ENCODE measurements at regions not wholly inside any gene's neighbourhood (a gene's known extent, or its start where the extent isn't known, plus 50 kb on each side); places are given as distances from the start of the nearest gene placed in this dataset.

DNA sequence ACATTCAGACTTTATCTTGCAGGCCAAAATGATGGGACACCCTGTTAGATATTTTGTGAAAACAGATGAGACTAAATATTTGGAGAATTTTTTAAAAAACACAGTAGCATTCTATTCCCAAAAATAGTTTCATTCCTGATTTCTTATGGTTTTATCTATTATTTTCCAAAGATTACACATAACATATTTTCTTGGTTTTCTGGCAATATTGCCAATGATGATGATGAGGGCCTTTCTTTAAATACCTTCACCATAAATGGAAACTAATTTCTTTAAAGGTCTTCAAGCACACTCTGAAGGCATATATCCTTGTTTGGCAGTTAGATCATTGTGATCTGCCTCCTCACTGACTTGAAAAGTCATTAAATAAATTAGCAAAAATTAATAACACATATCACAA, 522.3 kb upstream of the LUZP2 start:
- DNase-seq, result no peak

DNA sequence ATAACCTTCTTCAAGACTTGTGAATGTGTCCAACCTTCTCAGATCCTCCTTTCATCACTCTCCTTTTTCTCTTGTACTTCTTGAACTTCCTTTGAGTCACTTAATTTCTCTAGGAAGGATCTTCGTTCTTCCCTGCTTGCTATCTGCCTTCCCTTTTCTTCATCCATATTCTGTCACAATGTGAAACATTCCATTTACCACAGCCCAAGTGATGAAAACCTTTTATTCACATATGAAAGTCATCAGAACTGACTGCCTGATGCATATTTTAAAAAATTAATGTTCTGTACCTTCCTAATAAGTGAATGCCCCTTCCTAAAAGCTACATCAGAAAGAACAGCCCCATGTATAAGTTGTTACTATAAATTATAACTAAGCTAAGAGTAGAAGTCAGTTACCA, 520.4 kb upstream of the LUZP2 start:
- no peak for DNase-seq

DNA sequence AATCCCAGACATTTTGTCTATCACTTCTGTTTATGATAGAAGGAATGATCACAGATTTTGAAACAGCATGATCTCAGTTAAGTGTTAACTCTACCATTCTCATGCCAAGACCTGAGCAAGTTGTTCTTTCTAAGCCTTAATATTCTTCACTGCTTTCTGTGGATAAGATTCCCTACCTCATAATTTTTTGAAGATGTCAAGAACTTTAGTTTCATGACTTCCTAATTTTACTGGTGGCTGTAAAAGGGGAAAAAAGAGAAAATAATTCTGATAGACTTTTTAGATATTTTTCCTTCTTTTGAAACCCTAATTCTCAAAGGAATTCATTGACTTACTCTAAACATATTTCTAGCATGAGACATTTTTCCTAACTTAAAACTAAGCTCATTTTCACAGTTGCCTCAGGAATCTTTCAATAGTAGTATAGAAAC, 520.0 kb upstream of the LUZP2 start:
- DNase-seq, result no peak

DNA sequence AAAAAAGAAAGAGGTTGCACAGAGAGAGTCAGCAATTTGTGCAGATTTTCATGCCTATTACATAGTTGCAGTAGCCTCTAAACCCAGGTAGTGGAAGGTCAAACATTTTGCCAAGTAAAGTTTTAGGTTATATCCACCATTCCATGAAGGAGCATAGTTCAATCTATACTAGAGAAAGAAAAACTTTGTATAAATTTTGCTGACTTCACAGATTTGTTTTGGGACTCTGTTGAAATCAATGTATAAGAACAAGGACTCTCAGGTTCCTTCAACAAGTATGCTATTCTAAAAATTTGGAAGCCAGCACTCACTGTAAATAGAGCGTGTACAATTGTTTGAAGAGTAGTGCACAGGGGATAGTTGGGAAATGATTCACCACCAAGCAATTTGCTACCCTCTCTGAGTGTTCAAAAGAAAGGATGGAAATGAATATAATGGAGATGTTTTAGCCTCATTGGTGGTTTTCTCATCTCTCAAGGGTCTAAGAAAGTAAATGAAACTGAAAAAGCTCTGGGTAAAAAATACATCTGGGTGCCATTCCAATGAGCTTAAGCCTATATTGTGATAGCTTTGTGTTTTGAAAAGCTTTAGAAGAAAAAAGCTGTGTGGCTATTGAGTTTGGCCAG, 508.4 kb upstream of the LUZP2 start:
- no peak for DNase-seq

DNA sequence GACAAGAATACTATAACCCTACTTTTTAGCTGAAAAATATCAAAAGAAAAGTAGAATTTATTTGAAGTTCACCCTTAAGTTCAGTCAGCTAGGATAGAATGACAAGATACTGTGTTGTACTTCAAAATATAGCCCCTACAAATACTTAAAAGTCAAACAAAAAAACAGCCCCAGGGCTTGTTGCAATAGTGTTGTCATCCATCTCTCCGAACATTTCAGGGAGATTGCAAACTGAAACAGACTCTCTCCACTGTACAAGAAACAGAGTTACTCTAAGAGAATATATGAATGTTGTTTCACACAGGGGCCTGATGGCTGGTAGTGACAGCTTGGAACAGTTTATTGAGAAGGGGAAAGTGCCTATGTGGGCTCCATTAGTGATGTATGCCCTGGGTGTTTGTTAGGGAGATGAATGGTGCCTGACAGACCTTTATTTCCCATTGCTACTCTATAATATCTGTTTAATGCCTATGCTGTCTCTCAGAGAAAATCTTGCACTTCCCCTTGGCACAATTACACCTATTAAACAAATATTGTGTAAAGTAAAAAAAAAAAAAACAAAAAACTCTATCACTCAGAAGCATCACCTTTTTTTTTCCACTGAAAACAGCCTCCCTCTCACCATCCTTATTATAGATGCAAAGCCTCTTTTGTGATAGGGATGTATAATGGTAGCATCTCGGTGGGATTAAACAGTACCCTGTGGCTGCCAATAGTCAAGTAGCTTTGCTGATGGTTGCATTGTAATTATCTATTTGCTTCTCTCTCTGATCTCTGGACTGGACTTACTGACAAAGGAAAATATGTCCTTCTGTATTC, 506.3 kb upstream of the LUZP2 start:
- no peak for DNase-seq

DNA sequence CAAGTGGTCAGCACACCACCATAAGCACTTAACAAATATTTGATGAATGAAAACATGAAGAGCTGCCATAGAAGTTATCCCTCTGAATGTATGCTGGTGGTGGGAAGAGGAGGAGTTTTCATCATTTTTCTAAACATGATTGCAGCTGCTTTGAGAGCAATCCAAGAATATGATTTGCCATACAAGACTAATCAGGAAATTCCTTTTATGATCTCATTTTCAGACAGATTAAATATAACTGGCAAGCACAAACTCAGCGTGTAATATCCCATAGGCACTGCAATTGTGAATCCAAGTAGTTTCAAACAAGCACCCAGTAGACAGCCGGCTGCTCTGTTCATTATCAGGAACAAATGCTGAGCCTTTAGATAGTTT, 505.7 kb upstream of the LUZP2 start:
- DNase-seq, result no peak

DNA sequence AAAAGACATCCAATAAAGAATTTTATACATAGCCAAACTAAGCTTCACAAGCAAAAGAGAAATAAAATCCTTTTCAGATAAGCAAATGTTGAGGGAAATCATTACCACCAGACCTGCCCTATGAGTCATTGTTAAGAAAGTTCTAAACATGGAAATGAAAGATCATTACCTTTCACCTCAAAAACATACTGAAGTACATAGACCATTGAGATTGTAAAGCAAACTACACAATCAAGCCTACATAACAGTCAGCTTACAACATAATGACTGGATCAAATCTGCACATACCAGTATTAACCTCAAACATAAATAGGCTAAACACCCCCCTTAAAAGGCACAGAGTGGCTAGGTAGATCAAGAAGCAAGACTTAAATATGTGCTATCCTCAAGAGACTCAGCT, 501.0 kb upstream of the LUZP2 start:
- no peak for DNase-seq

DNA sequence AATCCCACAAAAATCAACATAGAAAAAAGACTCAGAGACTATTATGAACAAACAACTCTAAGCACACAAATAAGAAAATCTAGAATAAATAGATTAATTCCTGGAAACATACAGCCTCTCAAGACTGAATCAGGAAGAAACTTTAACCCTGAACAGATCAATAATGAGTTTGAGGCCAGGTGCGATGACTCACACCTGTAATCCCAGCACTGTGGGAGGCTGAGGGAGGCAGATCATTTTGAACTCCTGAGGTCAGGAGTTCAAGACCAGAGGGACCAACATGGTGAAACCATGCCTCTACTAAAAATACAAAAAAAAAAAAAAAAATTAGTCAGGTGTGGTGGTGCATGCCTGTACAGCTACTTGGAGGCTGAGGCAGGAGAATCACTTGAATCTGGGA, 499.5 kb upstream of the LUZP2 start:
- no peak for DNase-seq

DNA sequence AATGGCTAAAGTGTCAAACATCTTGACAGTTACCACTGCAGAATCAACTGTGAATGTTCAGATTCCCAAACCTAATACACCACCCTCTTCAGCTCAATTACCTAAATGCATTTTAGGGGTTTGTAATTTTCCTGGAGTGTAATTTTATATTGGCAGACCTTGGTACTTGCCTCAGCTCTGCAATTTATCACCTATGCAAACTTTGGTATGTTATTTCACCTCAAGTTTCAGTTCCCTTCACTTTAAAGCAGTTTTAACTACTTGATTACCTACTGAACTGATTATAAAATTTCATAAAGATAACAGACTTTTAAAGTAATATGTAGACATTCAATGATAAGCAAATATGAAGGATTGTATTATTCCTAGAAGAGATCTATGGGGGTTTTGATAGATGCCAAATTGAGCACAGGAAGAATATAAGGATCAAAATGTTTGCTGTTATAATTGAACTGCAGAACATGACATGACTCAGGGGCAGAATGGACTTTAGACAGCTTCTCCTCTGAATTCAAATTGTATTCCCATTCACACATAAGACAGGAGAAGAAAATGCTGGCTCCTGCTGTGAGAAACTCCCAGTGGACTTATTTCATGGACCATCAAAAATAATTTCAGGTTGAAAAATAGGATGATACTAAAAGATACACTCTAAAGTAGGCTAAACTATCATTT, 491.5 kb upstream of the LUZP2 start:
- no peak for DNase-seq

DNA sequence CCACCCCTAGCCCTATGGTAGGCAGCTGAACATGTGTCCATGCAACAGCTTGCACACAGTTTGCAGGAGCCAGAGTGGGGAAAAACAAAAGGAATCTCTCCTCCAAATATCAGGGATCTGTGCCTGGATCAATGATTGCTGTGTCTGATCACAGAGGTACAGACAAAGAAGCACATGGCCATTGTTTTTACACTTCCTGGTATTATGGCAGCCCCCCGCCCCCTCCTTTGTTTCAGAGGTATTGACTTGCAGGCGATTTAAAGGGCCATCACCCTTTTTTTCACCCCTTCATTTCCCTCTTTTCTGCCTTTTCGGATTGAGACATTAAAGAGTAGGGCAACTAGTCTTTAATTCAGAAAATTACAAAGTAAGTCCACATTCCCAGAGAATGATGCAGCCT, 453.0 kb upstream of the LUZP2 start:
- DNase-seq, result no peak

DNA sequence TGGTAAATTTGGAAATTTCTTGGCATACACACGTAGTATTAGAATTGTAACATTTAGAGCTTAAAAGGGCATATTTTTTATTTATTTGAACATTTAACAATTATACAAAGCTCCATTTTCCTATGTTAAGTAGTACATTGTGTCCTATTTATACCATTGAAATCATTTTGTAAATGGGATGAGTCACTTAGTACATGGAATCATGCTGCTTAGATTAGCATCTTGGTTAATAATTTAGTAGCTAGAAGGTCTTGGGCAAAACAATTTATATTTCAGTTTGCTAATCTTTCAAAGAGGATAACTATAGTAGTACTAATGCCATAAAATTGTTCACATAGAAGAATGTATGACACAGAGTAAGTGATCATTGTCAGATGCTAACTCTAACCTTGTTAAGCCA, 450.1 kb upstream of the LUZP2 start:
- DNase-seq, result no peak

DNA sequence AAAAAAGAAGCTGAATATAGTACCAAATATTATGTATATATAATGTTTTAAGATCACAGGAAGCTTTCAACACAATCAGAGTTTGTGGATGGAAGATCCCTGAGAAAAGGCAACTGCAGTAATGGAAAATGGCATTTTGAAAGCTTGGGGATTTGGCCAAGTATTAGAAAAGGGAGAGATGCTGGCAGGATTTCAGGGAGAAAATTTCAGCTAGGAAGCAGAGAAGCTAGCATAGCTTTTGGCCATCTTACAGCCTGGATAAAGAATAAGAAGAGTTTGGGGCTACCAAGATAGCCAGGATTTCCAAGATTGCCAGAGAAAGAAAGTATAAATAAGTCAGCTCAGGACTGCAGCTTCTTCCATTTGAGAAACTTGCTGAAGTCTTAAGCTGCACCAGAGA, 440.8 kb upstream of the LUZP2 start:
- no peak for DNase-seq

DNA sequence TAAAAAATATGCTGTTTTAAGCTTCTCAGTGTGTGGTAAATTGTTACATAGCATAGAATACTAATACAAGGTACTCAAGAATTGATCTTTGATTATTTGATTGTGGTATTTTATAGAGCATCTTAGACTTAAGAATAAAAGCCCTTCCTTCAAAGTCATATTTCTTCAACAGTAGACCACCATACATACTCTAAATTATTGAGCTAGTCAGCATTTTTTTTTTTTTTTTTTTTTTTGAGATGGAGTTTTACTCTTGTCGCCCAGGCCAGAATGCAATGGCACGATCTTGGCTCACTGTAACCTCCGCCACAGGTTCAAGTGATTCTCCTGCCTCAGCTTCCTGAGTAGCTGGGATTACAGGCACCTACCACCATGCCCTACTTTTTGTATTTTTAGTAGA, 436.7 kb upstream of the LUZP2 start:
- DNase-seq, result no peak

DNA sequence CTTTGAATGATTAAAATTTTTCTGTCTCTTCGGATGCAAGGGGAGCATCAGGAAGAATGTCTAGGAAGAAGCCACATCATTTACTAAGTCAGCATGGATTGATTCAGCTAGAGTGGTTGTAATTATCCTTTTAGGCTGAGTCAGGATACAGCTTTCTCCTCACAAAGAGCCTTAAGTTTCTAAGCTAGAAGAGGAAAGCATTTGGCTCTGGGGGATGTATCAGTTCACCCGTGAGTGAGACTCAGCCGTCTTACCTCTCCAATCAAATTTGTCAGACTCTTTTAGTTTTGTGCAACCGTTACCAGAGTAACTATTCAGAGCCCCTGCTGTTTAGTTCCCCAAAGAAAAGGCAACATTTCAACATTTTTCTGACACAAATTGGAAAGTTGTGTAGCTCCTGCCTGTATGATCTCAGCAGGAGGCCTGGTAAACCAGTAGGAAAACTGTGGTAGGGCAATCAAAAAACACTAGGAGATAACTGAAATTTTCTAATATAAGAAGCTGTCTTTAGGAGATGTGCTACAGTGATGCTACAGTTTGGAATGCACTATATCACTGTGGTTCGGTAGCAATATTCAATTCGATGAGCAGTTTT, 432.4 kb upstream of the LUZP2 start:
- no peak for DNase-seq

DNA sequence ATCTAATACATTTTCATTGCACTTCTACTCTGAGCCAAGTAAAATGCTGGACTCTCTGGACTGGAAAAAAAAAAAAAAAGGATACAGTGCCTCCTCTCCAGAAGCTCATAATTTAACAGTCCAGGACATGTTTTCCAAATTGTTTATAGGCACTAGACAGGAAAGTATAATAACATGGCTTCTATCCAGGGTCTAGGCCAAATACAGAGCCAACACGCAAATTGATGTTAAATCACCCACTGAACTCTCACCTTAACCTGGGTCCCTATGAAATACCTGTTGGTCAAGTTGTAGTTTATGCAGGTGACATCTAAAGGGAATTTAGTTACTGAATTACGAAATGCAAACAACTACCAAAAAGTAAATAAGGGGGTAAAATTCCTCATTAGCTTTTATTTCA, 428.7 kb upstream of the LUZP2 start:
- no peak for DNase-seq

DNA sequence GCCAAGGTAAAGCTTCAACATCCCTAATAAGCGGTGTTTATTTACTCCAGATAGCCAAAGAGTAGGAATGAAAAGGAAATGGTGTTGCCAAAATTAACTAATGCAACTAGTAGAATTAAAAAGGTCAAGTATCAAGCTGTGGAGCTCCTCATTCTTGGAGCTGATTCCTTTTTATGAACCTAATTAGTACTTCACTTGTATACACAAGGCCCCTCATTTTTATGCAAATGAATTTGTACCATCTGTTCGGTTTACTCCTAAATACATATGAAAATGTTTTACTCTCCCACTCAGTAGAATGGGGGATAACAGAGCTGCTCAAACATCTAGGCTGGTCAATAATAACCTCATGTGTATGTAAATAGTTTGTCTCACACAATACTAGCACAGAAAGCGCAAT, 426.4 kb upstream of the LUZP2 start:
- DNase-seq, result no peak

DNA sequence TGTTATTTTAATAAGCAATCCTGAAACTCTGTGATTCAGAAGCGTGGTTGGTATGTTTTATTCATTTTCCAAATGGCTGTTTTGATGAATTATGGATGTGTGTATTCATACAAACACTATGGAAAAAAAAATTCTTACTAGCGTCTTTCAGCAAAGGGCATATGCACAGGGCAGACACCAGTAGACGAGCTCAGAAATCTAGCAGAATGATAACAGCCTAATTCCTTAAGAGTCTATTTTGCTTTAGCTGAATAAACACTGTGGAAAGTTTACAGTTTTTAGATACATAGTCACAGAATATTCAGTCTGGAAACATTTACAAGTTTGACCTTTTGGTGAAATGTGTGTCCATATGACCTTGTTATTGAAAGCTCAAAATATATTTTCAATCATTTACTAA, 418.8 kb upstream of the LUZP2 start:
- no peak for DNase-seq

DNA sequence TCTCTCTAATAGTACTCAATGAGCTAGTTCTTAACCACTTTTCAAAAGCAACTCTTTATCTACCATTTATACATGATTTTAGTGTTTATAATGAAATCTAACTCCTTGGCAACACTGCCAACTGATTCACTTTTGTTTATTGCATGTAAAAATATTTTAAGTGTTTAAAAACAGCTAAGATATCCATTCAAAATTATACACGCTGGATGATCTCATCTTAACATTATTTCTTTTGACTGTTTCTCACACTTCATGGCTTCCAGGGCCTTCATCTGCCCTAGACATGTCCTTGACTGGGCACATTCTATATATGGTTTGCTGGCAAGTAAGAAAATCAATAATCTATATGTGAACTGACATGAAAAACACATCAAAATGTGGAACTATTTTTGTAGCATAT, 414.6 kb upstream of the LUZP2 start:
- no peak for DNase-seq

DNA sequence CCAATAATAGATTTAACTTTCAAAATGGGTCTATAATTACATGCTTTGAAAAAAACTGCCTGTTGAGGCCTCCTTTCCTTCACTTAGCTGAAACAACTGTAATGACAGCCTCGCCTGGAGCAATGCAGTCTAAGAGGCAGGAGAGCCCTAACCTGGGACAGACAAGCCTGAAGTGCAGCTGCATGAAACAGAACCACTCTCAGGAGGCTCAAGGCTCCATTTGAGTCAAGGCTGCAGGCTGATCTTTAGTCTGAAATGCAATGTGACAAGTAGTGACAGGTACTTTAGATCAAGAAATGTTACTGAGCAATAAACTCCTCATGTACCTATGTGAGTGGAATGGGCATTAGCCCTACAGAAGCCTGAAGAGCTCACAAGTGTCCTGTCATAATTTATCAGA, 414.0 kb upstream of the LUZP2 start:
- DNase-seq, result no peak

DNA sequence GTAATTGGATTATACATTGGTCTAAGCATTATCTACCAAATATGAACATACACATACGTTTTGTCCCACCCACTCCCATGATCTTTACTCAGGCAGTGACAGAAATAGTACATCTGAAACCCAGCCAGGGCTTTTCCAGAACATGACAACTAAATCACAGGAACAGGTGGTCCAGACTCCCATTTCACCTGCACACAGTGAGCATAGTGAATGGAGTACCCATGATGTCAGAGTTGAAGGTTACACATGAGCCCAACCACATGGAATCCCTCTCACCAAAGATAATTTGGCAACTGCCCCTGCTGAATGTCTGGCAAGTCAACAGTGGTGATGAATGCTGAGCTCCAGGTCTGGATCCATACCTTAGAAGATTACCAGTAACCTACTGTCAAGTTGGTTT, 411.9 kb upstream of the LUZP2 start:
- no peak for DNase-seq

DNA sequence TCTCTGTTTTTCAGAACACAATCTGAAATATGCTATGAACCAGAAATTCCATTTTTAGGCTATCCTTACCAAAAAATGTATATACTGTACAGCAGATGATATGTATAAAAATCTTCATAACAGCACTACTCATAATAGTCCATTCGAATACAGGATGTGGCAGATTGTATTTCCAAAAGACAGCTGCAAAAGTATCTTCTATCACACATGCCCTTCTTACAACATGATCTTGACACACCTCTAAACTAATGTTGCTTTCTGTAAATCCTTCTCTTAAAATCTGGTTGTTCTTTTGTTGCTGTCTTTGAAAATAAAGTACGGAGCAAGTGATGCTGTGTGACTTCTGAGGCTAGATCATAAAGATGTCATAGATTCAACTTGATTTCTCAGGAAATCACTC, 409.9 kb upstream of the LUZP2 start:
- no peak for DNase-seq

DNA sequence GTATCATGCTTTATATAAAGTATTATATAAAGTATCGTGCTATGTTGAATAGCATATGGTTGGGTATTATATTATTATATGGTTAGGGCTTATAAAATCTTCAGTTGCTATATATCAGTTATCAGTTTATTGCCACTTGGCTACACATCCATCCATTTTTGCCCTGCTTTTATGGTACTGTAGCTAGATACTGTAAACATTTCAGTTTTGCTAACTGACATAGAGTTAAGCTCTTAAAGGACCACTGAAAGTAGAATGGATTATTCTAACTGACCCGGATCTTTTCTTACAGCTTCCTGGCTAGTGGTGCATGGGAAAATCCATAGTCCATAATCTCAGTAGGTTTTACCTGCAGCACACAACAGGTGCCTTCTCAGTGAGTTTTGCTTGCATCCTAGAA, 405.3 kb upstream of the LUZP2 start:
- DNase-seq, result no peak

DNA sequence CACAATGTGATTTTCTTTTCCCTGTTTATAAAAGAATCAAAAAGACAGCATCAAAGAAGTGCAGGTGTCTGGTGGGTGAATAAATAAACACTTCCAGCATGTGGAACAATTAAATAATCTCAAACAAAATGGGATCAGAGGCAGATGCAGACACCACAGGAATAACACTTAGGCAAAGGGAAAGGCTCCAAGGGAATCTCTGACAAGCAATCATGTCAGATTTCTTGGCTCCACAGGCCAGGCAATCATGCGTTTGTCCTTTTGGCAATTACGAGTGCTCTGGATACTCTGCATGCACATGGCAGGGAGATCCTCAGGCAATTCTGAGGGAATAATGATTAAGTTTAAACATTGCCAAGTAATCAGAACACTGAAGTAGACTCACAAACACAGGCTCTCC, 403.5 kb upstream of the LUZP2 start:
- DNase-seq, result no peak

DNA sequence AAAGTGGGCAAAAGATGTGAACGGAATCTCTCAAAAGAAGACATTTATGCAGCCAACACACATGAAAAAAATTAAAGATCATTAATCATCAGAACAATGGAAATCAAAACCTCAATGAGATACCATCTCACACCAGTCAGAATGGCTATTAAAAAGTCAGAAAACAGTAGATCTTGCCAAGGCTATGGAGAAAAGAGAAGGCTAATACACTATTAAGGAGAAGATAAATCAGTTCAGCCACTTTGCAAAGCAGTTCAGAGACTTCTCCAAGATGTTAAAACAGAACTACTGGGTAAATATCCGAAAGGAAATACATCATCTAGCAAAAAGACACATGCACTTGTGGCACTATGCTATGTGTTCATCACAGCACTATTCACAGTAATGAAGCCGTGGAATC, 388.2 kb upstream of the LUZP2 start:
- no peak for DNase-seq

Measured in CD4-positive, alpha-beta T cell treated with Interleukin-21 for 1 hour (primary cell).